ENCODE measurements at regions not wholly inside any gene's neighbourhood (a gene's known extent, or its start where the extent isn't known, plus 50 kb on each side); places are given as distances from the start of the nearest gene placed in this dataset.

- Histone ChIP-seq H3K36me3 (ENCODE audit: control insufficient read depth in 2 of 2, insufficient read depth in 2 of 2, low read length in 1 of 2) (no peaks in the 10 kb centered on the region), H3K27me3 (ENCODE audit: control insufficient read depth in 1 of 2, insufficient read depth in 2 of 2, low read length in 2 of 2) (no peaks in the 10 kb centered on the region), H3K4me1 (ENCODE audit: control insufficient read depth in 2 of 2, insufficient read depth in 2 of 2, low read length in 1 of 2) (no peaks in the 10 kb centered on the region), H3K4me3 (ENCODE audit: low read depth in 1 of 2, low read length in 2 of 2) (no peak overlapping the region), H3K27ac (ENCODE audit: low read depth in 2 of 2, low read length in 1 of 2) (no peak overlapping the region), H3K9me3 (ENCODE audit: control insufficient read depth in 2 of 2, insufficient read depth in 1 of 2, low read depth in 1 of 2, low read length in 1 of 2) (no peaks in the 10 kb centered on the region)
Observed at GRCh38 chr3:163813935-163814334, 1264.4 kb downstream of the SI start.

- H3K27me3 ChIP-seq (ENCODE audit: control insufficient read depth in 1 of 2, insufficient read depth in 2 of 2, low read length in 2 of 2) = no peaks in the 10 kb centered on the region
- H3K27ac ChIP-seq (ENCODE audit: low read depth in 2 of 2, low read length in 1 of 2) = no peak overlapping the region
- no peaks in the 10 kb centered on the region for H3K36me3 ChIP-seq (ENCODE audit: control insufficient read depth in 2 of 2, insufficient read depth in 2 of 2, low read length in 1 of 2)
- no peak overlapping the region for H3K4me3 ChIP-seq (ENCODE audit: low read depth in 1 of 2, low read length in 2 of 2)
- WGBS, 2 donors = 67 to 69% methylated on average over 3 of the region's 3 CpGs
- H3K4me1 ChIP-seq (ENCODE audit: control insufficient read depth in 2 of 2, insufficient read depth in 2 of 2, low read length in 1 of 2) = no peaks in the 10 kb centered on the region
- no peaks in the 10 kb centered on the region for H3K9me3 ChIP-seq (ENCODE audit: control insufficient read depth in 2 of 2, insufficient read depth in 1 of 2, low read depth in 1 of 2, low read length in 1 of 2)
Observed at GRCh38 chr3:163812006-163812405, 1266.3 kb downstream of the SI start.

GRCh38 chr3:163809540-163809993 lies 1268.7 kb downstream of the SI start:
- no peak overlapping the region for H3K4me3 ChIP-seq (ENCODE audit: low read depth in 1 of 2, low read length in 2 of 2)
- no peak overlapping the region for H3K27ac ChIP-seq (ENCODE audit: low read depth in 2 of 2, low read length in 1 of 2)
- H3K36me3 ChIP-seq (ENCODE audit: control insufficient read depth in 2 of 2, insufficient read depth in 2 of 2, low read length in 1 of 2) = no peaks in the 10 kb centered on the region
- H3K9me3 ChIP-seq (ENCODE audit: control insufficient read depth in 2 of 2, insufficient read depth in 1 of 2, low read depth in 1 of 2, low read length in 1 of 2) = no peaks in the 10 kb centered on the region
- 51 to 58% methylated on average over 4 of the region's 4 CpGs for WGBS, 2 donors
- H3K4me1 ChIP-seq (ENCODE audit: control insufficient read depth in 2 of 2, insufficient read depth in 2 of 2, low read length in 1 of 2) = no peaks in the 10 kb centered on the region
- H3K27me3 ChIP-seq (ENCODE audit: control insufficient read depth in 1 of 2, insufficient read depth in 2 of 2, low read length in 2 of 2) = no peaks in the 10 kb centered on the region

GRCh38 chr3:163786416-163786815 lies 1291.9 kb downstream of the SI start:
- Histone ChIP-seq H3K9me3 (ENCODE audit: control insufficient read depth in 2 of 2, insufficient read depth in 1 of 2, low read depth in 1 of 2, low read length in 1 of 2) (peaks cover 8 to 23% of the 10 kb centered on the region in 2 donors), H3K27ac (ENCODE audit: low read depth in 2 of 2, low read length in 1 of 2) (no peak overlapping the region), H3K36me3 (ENCODE audit: control insufficient read depth in 2 of 2, insufficient read depth in 2 of 2, low read length in 1 of 2) (no peaks in the 10 kb centered on the region), H3K4me3 (ENCODE audit: low read depth in 1 of 2, low read length in 2 of 2) (no peak overlapping the region), H3K4me1 (ENCODE audit: control insufficient read depth in 2 of 2, insufficient read depth in 2 of 2, low read length in 1 of 2) (no peaks in the 10 kb centered on the region), H3K27me3 (ENCODE audit: control insufficient read depth in 1 of 2, insufficient read depth in 2 of 2, low read length in 2 of 2) (no peaks in the 10 kb centered on the region)
- WGBS, 2 donors = 57 to 59% methylated on average over 2 of the region's 2 CpGs

- Histone ChIP-seq H3K27ac (ENCODE audit: low read depth in 2 of 2, low read length in 1 of 2) (no peak overlapping the region), H3K36me3 (ENCODE audit: control insufficient read depth in 2 of 2, insufficient read depth in 2 of 2, low read length in 1 of 2) (no peaks in the 10 kb centered on the region), H3K27me3 (ENCODE audit: control insufficient read depth in 1 of 2, insufficient read depth in 2 of 2, low read length in 2 of 2) (no peaks in the 10 kb centered on the region), H3K9me3 (ENCODE audit: control insufficient read depth in 2 of 2, insufficient read depth in 1 of 2, low read depth in 1 of 2, low read length in 1 of 2) (peaks cover 8 to 23% of the 10 kb centered on the region in 2 donors), H3K4me1 (ENCODE audit: control insufficient read depth in 2 of 2, insufficient read depth in 2 of 2, low read length in 1 of 2) (no peaks in the 10 kb centered on the region), H3K4me3 (ENCODE audit: low read depth in 1 of 2, low read length in 2 of 2) (no peak overlapping the region)
Observed at GRCh38 chr3:163785693-163786092, 1292.6 kb downstream of the SI start.

- Histone ChIP-seq H3K4me1 (ENCODE audit: control insufficient read depth in 2 of 2, insufficient read depth in 2 of 2, low read length in 1 of 2) (no peaks in the 10 kb centered on the region), H3K36me3 (ENCODE audit: control insufficient read depth in 2 of 2, insufficient read depth in 2 of 2, low read length in 1 of 2) (no peaks in the 10 kb centered on the region), H3K27ac (ENCODE audit: low read depth in 2 of 2, low read length in 1 of 2) (no peak overlapping the region), H3K27me3 (ENCODE audit: control insufficient read depth in 1 of 2, insufficient read depth in 2 of 2, low read length in 2 of 2) (no peaks in the 10 kb centered on the region), H3K4me3 (ENCODE audit: low read depth in 1 of 2, low read length in 2 of 2) (no peak overlapping the region), H3K9me3 (ENCODE audit: control insufficient read depth in 2 of 2, insufficient read depth in 1 of 2, low read depth in 1 of 2, low read length in 1 of 2) (no peaks in the 10 kb centered on the region)
- WGBS, 2 donors = 48 to 52% methylated on average over 13 of the region's 13 CpGs
Observed at GRCh38 chr3:163779396-163780344, 1298.6 kb downstream of the SI start.

- Histone ChIP-seq H3K9me3 (ENCODE audit: control insufficient read depth in 2 of 2, insufficient read depth in 1 of 2, low read depth in 1 of 2, low read length in 1 of 2) (peaks cover 0 to 2% of the 10 kb centered on the region in 2 donors), H3K27ac (ENCODE audit: low read depth in 2 of 2, low read length in 1 of 2) (no peak overlapping the region), H3K4me3 (ENCODE audit: low read depth in 1 of 2, low read length in 2 of 2) (no peak overlapping the region), H3K4me1 (ENCODE audit: control insufficient read depth in 2 of 2, insufficient read depth in 2 of 2, low read length in 1 of 2) (no peaks in the 10 kb centered on the region), H3K36me3 (ENCODE audit: control insufficient read depth in 2 of 2, insufficient read depth in 2 of 2, low read length in 1 of 2) (no peaks in the 10 kb centered on the region), H3K27me3 (ENCODE audit: control insufficient read depth in 1 of 2, insufficient read depth in 2 of 2, low read length in 2 of 2) (no peaks in the 10 kb centered on the region)
Observed at GRCh38 chr3:163776743-163777142, 1301.6 kb downstream of the SI start.

- H3K27me3 ChIP-seq (ENCODE audit: control insufficient read depth in 1 of 2, insufficient read depth in 2 of 2, low read length in 2 of 2) = no peaks in the 10 kb centered on the region
- H3K27ac ChIP-seq (ENCODE audit: low read depth in 2 of 2, low read length in 1 of 2) = no peak overlapping the region
- no peaks in the 10 kb centered on the region for H3K4me1 ChIP-seq (ENCODE audit: control insufficient read depth in 2 of 2, insufficient read depth in 2 of 2, low read length in 1 of 2)
- H3K9me3 ChIP-seq (ENCODE audit: control insufficient read depth in 2 of 2, insufficient read depth in 1 of 2, low read depth in 1 of 2, low read length in 1 of 2) = peaks cover 0 to 2% of the 10 kb centered on the region in 2 donors
- no peak overlapping the region for H3K4me3 ChIP-seq (ENCODE audit: low read depth in 1 of 2, low read length in 2 of 2)
- no peaks in the 10 kb centered on the region for H3K36me3 ChIP-seq (ENCODE audit: control insufficient read depth in 2 of 2, insufficient read depth in 2 of 2, low read length in 1 of 2)
Observed at GRCh38 chr3:163773136-163773535, 1305.2 kb downstream of the SI start.

- Histone ChIP-seq H3K27me3 (ENCODE audit: control insufficient read depth in 1 of 2, insufficient read depth in 2 of 2, low read length in 2 of 2) (no peaks in the 10 kb centered on the region), H3K27ac (ENCODE audit: low read depth in 2 of 2, low read length in 1 of 2) (no peak overlapping the region), H3K9me3 (ENCODE audit: control insufficient read depth in 2 of 2, insufficient read depth in 1 of 2, low read depth in 1 of 2, low read length in 1 of 2) (peaks cover 0 to 2% of the 10 kb centered on the region in 2 donors), H3K36me3 (ENCODE audit: control insufficient read depth in 2 of 2, insufficient read depth in 2 of 2, low read length in 1 of 2) (no peaks in the 10 kb centered on the region), H3K4me3 (ENCODE audit: low read depth in 1 of 2, low read length in 2 of 2) (no peak overlapping the region), H3K4me1 (ENCODE audit: control insufficient read depth in 2 of 2, insufficient read depth in 2 of 2, low read length in 1 of 2) (no peaks in the 10 kb centered on the region)
Observed at GRCh38 chr3:163768048-163768447, 1310.2 kb downstream of the SI start.

GRCh38 chr3:163766112-163766511 lies 1312.2 kb downstream of the SI start:
- H3K36me3 ChIP-seq (ENCODE audit: control insufficient read depth in 2 of 2, insufficient read depth in 2 of 2, low read length in 1 of 2) = no peaks in the 10 kb centered on the region
- H3K4me3 ChIP-seq (ENCODE audit: low read depth in 1 of 2, low read length in 2 of 2) = no peak overlapping the region
- H3K27ac ChIP-seq (ENCODE audit: low read depth in 2 of 2, low read length in 1 of 2) = no peak overlapping the region
- no peaks in the 10 kb centered on the region for H3K27me3 ChIP-seq (ENCODE audit: control insufficient read depth in 1 of 2, insufficient read depth in 2 of 2, low read length in 2 of 2)
- no peaks in the 10 kb centered on the region for H3K4me1 ChIP-seq (ENCODE audit: control insufficient read depth in 2 of 2, insufficient read depth in 2 of 2, low read length in 1 of 2)
- H3K9me3 ChIP-seq (ENCODE audit: control insufficient read depth in 2 of 2, insufficient read depth in 1 of 2, low read depth in 1 of 2, low read length in 1 of 2) = no peaks in the 10 kb centered on the region
